NCI-H82 treated with DMSO at 0.1 percent for 48 hours (cell line): ENCODE measurements at regions not wholly inside any gene's neighbourhood (a gene's known extent, or its start where the extent isn't known, plus 50 kb on each side); places are given as distances from the start of the nearest gene placed in this dataset.

Experiments
- DNase-seq: peaks from one replicate; lab custom pipeline; 2025; ENCODE audit not compliant: unreplicated experiment; lab: John Stamatoyannopoulos, UW

- DNase-seq = no peak
These were observed 189.1 kb downstream of the SALL1 start for GRCh38 chr16:50961952-50962351.

- DNase-seq = no peak
These were observed 190.4 kb downstream of the SALL1 start for GRCh38 chr16:50960517-50961202.

DNA sequence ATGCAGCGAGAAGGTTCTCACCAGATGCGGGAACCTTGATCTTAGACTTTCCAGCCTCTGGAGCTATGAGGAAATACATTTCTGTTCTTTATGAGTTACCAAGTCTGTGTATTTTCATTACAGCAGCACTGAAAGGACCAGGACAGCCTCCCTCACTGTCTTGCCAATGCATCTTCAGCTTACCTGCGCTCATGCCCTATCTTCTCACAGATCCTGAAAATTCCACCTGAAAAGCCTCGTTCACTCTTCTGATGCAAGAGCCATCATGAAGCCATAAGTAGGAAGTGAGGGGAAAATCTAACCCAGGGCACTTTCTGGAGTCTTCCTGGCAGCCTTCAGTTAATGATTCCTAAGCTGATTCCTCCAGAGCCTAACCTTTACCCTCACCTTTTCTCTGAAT is 194.0 kb downstream of the SALL1 start:
- no peak for DNase-seq

GRCh38 chr16:50956637-50957036 is 194.4 kb downstream of the SALL1 start:
- no peak for DNase-seq

DNA sequence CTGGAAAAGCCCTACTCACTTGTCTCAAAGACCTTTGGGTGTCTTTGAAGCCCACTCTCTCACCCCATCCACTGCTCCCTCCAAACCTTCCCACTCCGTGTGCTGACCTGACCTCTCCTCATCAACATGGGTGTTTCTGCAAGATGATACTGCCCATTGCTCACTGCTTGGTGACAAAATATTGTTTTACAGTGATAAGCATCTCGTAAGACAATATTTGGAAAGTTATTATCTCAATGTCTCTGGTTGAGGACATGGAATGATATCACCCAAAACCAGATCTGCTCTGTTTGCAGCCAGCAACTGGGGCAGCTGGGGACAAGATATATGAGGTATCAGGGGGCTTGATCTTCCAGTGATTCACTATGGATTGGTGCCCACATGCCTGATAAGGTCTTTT is 195.8 kb downstream of the SALL1 start:
- no peak for DNase-seq

DNA sequence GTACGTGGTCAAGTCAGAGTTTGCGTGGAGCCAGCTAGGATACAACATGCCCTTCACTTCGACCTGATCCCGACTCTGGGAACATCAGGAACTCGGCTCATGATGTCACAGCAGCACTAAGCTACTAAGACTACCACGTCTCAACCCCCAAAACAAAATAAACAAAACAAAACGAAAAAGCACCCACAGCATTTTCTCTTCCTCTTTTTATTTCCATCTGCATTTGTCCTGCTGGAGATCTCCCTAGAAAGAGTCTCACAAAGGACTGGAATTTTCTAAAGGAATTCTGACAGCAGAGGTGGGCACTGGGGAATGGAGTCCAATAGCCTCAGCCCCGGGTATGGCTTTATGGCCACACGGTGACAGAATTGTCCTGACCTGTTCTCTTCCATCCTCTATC is 196.6 kb downstream of the SALL1 start:
- DNase-seq = no peak

GRCh38 chr16:50953290-50953689 is 197.8 kb downstream of the SALL1 start:
- DNase-seq = no peak

GRCh38 chr16:50950955-50951354 is 200.1 kb downstream of the SALL1 start:
- no peak for DNase-seq

- DNase-seq = no peak
These were observed 202.7 kb downstream of the SALL1 start for GRCh38 chr16:50948268-50948930.

- no peak for DNase-seq
These were observed 203.2 kb downstream of the SALL1 start for GRCh38 chr16:50947826-50948225.

GRCh38 chr16:50946606-50947005 is 204.5 kb downstream of the SALL1 start:
- DNase-seq = no peak

GRCh38 chr16:50946098-50946497 is 204.2 kb downstream of the CYLD start:
- no peak for DNase-seq

DNA sequence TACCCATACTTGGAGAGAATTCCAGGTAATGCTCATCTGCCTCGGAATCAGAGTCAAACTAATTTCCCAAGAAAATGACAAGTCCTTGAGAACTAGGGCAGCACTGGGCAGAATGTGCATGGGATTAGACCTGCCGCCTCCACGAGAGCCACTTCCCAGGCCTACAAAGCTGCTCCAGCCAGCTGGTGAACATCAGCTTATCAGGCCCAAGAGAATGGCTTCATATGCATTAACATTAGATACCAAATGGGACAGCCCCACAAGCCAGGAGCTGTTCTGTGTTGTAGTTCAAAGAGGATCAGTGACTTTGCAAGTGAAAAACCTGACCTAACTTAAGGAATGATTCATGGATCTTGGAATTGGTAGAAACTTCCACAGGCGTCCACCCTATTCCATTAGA is 203.3 kb downstream of the CYLD start:
- peak; percentile 15 for DNase-seq

DNA sequence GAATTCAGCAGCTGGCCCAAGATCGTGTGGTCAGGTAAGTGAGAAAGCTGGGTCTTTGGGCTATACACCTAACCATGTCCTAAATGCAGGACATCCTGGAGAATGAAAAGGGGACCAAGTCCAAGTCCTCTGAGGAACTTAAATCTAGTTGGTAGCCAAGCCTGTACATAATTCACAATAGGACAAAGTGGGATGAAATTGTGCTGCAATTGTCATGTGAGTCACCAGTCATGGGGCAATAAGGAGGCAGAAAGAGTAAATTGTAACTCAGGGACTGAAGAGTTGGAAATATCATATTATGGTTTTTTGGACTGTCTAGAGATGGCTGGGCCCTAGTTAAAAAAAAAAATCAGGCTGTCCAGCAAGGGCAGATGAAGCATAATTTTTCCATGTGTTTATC is 202.6 kb downstream of the CYLD start:
- no peak for DNase-seq

DNA sequence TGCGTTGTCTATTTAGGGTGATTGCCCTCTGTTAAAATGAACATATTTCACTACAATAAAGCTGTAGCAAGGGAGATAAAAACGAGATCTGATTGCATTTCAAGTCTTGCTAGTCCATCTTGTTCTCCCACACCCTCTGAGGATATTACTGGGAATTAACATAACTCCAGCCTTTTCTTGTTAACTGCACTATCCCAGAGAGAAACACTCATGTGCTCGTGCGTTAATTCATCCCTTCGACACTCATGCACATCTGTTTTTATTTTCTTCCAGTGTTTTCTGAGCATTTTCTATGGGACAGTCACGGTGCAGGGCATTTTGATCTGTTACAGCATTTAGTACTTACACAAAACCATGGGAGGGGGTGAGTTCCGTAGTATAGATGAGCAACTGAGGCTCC is 202.1 kb downstream of the CYLD start:
- no peak for DNase-seq

- no peak for DNase-seq
These were observed 200.3 kb downstream of the CYLD start for GRCh38 chr16:50942143-50942542.

DNA sequence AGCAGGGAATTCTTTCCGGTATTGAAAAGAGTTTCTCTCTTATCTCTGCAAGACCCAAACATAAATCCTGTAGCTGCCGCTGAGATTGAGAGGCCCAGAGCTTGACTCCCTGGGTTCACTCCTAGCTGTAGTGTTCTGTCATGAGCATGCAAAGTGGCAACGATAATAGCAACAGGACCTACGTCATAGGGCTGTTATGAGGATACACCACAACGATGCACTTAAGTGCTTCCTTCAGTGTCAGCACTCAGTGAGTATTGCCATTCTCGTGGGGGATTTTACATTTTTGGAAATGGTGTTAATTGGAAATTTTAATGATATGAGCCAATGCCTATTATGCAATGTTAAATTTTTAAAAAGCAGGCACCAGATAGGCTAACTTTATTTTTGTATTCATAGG is 199.8 kb downstream of the CYLD start:
- DNase-seq = no peak

DNA sequence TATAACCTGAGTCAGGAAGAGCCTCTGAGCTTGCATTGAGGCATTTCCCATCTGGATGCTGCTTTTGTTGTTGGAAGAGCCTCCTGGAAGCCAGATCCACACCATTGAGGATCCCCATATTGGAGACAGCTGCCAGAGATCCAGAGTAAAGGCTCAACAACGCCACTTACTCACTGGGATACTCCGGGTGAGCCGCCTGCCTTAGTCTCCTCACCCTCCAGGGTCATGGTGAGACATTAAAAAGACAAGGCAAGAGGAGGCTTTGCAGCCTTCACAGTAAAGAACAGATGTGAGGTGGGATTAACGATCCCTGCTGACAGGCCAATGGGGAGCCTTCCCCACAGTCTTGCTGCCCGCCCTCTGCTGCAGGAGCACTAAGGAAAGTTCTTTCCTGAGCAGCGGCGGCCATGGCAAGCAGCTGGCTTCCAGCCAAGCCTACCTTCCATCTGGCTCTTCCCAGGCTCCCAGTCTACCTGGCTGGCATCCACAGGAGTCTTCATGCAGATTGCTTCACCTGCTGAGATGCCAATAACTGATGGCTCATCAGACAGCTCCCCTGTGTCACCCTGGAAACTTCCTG is 198.5 kb downstream of the CYLD start:
- DNase-seq = peak; percentile 82

- no peak for DNase-seq
These were observed 197.5 kb downstream of the CYLD start for GRCh38 chr16:50939356-50939755.

GRCh38 chr16:50938932-50939331 is 197.0 kb downstream of the CYLD start:
- no peak for DNase-seq

- DNase-seq = no peak
These were observed 191.4 kb downstream of the CYLD start for GRCh38 chr16:50933262-50933661.

DNA sequence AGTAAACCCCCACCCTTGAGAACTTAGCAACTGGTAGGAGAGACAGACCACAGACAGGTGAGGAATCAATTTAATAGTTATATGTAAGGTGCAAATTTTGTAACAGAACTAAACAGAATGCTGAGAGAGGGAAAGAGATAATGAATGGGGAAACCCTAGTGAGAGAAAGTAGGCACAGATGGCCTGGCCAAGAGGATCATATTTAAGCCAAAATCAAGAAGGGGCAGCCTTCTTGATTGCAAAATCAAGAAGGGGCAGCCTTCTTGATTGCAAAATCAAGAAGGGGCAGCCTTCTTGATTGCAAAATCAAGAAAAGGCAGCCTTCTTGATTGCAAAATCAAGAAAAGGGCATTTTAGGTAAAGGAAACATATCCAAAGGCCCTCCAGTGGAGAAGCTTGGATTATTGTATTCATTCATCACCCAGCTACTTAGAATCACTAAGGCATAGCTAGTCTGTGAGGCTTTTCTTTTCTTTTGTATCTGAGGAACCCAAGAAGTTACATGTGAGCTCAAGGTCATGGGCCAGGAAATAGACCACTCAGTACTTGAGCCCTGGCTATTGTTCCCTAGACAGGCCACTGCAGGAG is 190.6 kb downstream of the CYLD start:
- DNase-seq = no peak
